DND-41 (cell line): ENCODE measurements at regions not wholly inside any gene's neighbourhood (a gene's known extent, or its start where the extent isn't known, plus 50 kb on each side); places are given as distances from the start of the nearest gene placed in this dataset.

Experiments
- CTCF ChIP-seq: IDR thresholded peaks from 2 replicates; pipeline ENCODE4 v1.5.1; 2012; ENCODE audit warnings: borderline replicate concordance, low read length, moderate library complexity, mild to moderate bottlenecking; ENCODE audit not compliant: poor library complexity, severe bottlenecking; ENCODE audit errors: extremely low read depth
- EZH2 ChIP-seq: IDR thresholded peaks from 3 replicates; pipeline ENCODE4 v1.6.1; 2012; ENCODE audit warnings: borderline replicate concordance, low read depth, mild to moderate bottlenecking, moderate library complexity, low read length, inconsistent platforms; ENCODE audit not compliant: severe bottlenecking

- TF ChIP-seq CTCF (no peak), EZH2 (no peak)
Observed at GRCh38 chr2:195515551-195515950, 141.5 kb upstream of the SLC39A10 start.
